ENCODE measurements at regions not wholly inside any gene's neighbourhood (a gene's known extent, or its start where the extent isn't known, plus 50 kb on each side); places are given as distances from the start of the nearest gene placed in this dataset.

GRCh38 chr3:165389064-165389463 lies 192.9 kb upstream of the SLITRK3 start:
- Mint-ChIP-seq H3K27me3 (ENCODE audit: low read depth) (no peaks in the 10 kb centered on the region), H3K4me3 (no peak overlapping the region), H3K36me3 (ENCODE audit: low read depth) (no peaks in the 10 kb centered on the region), H3K4me1 (no peaks in the 10 kb centered on the region), H3K9me3 (no peaks in the 10 kb centered on the region), H3K27ac (no peak overlapping the region)
- TF ChIP-seq, protein P1, sequence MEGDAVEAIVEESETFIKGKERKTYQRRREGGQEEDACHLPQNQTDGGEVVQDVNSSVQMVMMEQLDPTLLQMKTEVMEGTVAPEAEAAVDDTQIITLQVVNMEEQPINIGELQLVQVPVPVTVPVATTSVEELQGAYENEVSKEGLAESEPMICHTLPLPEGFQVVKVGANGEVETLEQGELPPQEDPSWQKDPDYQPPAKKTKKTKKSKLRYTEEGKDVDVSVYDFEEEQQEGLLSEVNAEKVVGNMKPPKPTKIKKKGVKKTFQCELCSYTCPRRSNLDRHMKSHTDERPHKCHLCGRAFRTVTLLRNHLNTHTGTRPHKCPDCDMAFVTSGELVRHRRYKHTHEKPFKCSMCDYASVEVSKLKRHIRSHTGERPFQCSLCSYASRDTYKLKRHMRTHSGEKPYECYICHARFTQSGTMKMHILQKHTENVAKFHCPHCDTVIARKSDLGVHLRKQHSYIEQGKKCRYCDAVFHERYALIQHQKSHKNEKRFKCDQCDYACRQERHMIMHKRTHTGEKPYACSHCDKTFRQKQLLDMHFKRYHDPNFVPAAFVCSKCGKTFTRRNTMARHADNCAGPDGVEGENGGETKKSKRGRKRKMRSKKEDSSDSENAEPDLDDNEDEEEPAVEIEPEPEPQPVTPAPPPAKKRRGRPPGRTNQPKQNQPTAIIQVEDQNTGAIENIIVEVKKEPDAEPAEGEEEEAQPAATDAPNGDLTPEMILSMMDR (IDR thresholded peaks at IDR 0.05; ENCODE audit: unreplicated experiment in 3 of 3): no peak

GRCh38 chr3:165383381-165383780 lies 187.2 kb upstream of the SLITRK3 start:
- TF ChIP-seq, protein P1 (IDR thresholded peaks at IDR 0.05; ENCODE audit: unreplicated experiment in 3 of 3): no peak
- Mint-ChIP-seq H3K4me1 (no peaks in the 10 kb centered on the region), H3K9me3 (no peaks in the 10 kb centered on the region), H3K36me3 (ENCODE audit: low read depth) (no peaks in the 10 kb centered on the region), H3K27me3 (ENCODE audit: low read depth) (no peaks in the 10 kb centered on the region), H3K27ac (no peak overlapping the region), H3K4me3 (no peak overlapping the region)

- H3K27ac Mint-ChIP-seq: no peak overlapping the region
- H3K4me3 Mint-ChIP-seq: no peak overlapping the region
- H3K27me3 Mint-ChIP-seq (ENCODE audit: low read depth): no peaks in the 10 kb centered on the region
- no peaks in the 10 kb centered on the region for H3K36me3 Mint-ChIP-seq (ENCODE audit: low read depth)
- no peaks in the 10 kb centered on the region for H3K9me3 Mint-ChIP-seq
- no peaks in the 10 kb centered on the region for H3K4me1 Mint-ChIP-seq
- TF ChIP-seq, protein P1 (IDR thresholded peaks at IDR 0.05; ENCODE audit: unreplicated experiment in 3 of 3): no peak
These were observed 186.5 kb upstream of the SLITRK3 start for GRCh38 chr3:165382672-165383071.

GRCh38 chr3:165378761-165379160 lies 182.6 kb upstream of the SLITRK3 start:
- Mint-ChIP-seq H3K27me3 (ENCODE audit: low read depth) (no peaks in the 10 kb centered on the region), H3K27ac (no peak overlapping the region), H3K9me3 (no peaks in the 10 kb centered on the region), H3K4me1 (no peaks in the 10 kb centered on the region), H3K4me3 (no peak overlapping the region), H3K36me3 (ENCODE audit: low read depth) (no peaks in the 10 kb centered on the region)
- TF ChIP-seq, protein P1 (IDR thresholded peaks at IDR 0.05; ENCODE audit: unreplicated experiment in 3 of 3): no peak

DNA sequence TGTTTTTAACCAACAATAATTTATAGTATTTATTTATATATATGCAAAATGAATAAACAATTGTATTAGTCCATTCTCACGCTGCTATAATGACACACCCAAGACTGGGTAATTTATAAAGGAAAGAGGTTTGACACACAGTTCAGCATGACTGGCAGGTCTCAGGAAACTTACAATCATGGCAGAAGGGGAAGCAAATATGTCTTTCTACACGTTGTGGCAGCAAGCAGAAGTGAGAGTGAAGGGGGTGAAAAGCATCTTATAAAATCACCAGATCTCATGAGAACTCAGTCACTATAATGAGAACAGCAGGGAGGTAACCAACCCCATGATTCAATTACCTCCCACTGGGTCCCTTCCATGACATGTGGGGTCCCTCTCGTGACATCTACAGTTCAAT lies 162.8 kb upstream of the SLITRK3 start:
- no peak overlapping the region for H3K4me3 Mint-ChIP-seq
- H3K4me1 Mint-ChIP-seq: no peaks in the 10 kb centered on the region
- no peak overlapping the region for H3K27ac Mint-ChIP-seq
- TF ChIP-seq, protein P1 (IDR thresholded peaks at IDR 0.05; ENCODE audit: unreplicated experiment in 3 of 3): no peak
- no peaks in the 10 kb centered on the region for H3K27me3 Mint-ChIP-seq (ENCODE audit: low read depth)
- H3K36me3 Mint-ChIP-seq (ENCODE audit: low read depth): no peaks in the 10 kb centered on the region
- no peaks in the 10 kb centered on the region for H3K9me3 Mint-ChIP-seq

DNA sequence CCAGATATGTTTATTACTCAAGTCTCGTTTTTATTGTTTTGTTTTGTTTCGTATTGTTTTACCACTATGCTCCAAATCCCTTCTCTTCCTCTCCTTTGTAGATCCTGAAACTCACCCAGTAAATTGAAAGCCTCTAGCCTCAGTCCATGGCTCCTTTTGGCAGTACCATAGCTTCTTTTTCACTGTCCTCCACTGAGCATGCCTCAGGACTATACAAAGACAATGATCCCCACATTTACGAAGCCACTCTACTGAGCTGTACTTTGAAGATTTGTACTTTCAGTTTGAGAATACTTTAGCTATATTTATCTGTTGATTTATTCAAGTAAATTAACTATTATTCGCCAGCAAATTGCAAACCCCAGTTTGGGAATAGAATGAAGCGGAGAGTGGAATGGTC lies 159.1 kb upstream of the SLITRK3 start:
- Mint-ChIP-seq H3K4me3 (no peak overlapping the region), H3K4me1 (no peaks in the 10 kb centered on the region), H3K9me3 (no peaks in the 10 kb centered on the region), H3K27ac (no peak overlapping the region), H3K27me3 (ENCODE audit: low read depth) (no peaks in the 10 kb centered on the region), H3K36me3 (ENCODE audit: low read depth) (no peaks in the 10 kb centered on the region)
- TF ChIP-seq, protein P1 (IDR thresholded peaks at IDR 0.05; ENCODE audit: unreplicated experiment in 3 of 3): no peak

Data from nephron (organoid).